ENCODE measurements at regions not wholly inside any gene's neighbourhood (a gene's known extent, or its start where the extent isn't known, plus 50 kb on each side); places are given as distances from the start of the nearest gene placed in this dataset.
"Not testable (repeated sequence)": the region's sequence is repeated elsewhere in the genome, so short reads cannot be mapped to it uniquely, and the experiment has no call there.

DNA sequence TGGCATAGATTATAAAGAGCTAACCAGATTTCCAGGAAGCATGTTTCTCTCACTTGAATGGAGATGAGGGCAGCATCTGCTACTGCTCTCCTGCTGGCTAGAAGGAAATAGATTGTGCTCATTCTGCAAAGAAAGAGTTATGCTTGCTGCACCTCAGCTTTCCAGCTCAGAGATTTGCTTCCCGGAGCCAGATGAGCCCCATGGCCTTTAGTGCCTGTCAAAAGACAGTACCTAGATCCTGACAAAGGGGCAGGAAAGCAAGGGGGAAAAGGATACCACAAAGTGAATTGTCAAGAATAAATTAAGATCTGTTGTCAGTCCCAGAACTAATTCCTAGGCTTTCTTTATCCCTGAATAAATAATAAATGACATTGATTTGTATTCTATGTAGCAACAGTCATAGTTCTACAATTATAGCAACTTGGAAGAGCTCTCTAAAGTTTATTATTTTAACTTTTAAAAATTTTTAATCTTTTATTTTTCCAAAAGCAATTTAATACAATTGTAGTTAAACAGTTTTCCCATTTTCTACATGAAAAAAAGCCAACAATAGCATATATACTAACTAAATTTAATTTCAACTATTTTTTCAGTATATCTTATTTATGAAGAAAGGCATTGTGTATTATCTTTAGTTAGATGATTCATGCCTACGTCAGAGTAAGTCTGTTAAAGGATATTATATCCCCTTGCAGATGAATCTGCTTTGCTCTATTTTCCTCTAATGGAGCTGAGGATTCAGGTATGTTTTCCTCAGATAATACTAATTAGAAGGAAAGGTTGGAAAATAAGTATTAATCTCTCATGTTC is 306.1 kb upstream of the DDI1 start:
- DNase-seq (ENCODE audit: low spot score) = no peak

DNA sequence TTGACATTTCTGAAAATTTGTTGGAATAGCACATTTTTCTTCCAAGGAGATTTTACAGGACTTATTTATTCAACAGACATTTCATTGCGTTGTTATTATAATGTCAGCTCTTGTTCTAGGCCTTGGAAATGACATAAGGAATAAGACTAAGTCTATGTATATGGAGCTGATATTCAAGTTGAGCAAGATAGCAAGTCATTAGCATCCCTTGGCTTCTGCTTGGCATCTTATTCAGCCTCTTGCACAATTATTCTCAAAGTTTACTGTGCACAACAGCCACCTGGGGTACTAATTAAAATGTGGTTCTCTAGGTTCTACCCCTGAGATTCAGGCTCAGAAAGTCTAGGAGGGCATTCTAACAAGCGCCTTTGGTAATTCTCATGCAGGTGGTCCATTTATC is 304.8 kb upstream of the DDI1 start:
- DNase-seq (ENCODE audit: low spot score) = no peak

DNA sequence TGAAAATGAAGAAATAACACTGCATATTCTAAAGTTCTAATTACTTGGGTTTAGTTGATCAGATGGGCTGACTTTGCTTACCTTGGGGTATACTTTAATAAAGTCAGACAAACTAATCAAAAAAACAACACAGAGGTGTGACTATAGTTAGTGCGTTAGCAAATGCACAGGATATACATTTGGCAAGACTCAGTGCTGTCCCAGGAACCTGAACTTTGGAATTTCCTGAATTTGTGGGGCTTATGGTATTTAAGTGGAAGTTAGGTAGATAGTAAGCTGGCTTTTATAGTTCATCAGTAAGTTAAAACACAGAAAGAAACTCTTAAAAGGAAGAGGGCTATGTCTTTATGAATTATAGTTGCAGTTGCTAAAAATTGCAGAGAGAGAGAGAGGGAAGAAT is 302.6 kb upstream of the DDI1 start:
- DNase-seq (ENCODE audit: low spot score) = no peak

DNA sequence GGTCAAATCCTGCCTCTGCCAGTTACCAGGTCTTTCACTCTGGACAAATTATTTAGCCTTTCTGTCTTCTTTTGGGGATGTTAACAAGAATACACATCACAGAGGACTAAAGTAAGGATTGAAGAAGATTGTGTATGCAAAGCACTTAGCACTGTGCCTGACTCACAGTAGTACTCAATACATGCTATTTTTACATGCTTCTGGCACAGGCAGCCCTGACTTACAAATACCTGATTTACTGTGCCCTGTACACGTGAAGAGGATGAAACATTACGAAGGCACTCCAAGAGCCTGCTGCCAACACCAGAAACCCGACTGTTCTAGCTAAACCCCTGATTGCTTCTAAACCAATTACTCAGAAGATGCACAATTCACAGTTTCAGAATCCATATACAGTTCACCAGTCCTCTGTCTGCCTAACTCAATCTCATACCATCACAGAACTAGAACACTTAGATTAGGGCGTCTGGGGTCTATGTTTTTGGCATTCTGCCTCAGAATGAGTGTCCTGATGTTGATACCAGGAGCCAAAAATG is 300.9 kb upstream of the DDI1 start:
- DNase-seq (ENCODE audit: low spot score) = no peak

DNA sequence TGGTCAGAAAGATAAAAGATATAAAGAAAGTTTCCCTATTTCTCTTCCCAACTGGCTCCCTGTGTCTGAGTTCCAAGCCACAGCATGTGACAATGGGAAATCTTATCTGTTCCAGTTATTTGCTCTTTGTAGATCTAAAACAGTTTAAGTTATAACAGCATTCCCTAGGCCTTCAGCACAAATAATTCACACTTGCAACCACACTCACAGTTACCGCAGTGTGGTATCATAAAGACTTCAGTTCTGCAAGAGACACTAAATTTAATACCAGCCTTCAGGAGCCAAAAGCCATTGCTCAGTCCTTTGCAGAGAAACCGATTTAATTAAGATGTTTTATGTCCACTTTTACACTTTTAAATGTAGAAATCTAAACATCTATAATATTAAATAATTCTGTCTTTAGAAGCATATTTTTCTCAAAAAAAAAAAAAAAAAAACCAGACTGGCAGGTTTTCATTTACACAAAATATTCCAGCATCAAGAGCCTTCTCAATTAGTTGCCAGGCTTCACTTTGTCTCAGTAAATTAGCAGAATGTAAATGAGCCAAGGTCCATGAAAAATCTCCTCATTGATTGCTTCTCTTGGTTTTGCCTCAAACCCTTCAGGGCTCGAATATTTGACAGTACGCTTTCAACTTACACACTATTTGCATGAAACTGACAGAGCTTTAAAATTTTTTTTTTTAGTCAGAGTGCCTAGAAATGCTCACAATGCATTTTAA is 300.0 kb upstream of the DDI1 start:
- no peak for DNase-seq (ENCODE audit: low spot score)

DNA sequence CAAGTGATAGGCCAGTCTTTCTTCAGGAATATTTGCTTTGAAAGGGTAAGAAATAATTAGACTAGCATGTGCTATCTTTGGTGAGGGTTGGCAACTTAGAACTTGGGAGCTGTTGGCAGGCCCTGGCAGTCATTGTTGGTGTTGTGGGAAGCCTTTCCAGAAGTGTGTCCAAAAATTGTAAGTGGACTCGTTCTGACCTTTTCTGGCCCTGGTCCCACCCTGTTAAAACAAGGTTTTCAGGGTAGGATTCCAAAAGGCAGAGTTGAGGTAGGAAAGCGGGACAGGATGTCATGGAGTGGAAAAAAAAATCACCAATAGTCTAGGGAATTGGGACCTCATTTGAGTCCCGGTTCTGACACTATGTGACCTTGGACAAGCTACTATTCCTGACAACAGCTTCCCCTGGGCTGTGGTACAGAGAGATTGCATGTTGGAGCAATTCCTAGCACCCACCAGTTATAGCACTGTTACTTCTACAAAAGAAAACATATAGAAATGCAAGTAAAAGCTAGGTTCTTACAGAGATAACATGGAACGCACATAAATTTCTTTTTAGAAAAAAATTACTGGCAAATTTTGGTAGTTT is 299.3 kb upstream of the DDI1 start:
- DNase-seq (ENCODE audit: low spot score) = no peak

DNA sequence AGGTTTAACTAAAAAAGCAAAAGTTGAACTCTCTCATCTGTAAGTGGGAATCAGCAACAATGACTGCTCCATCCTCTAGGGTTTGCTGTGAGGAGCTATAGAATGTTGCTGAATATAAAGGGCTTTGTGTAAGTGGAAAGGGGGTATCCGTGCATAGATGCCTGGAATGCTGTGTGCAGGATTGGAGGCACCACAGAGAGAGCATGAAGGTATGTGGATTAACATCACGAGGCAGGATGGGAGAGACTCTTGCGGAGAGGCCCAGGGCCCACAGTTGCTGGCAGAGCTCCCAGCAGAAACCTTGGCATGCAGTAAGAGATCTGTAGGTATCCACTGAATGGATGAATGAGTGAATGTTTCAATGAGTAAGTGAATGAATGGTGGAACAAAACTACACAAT is 298.7 kb upstream of the DDI1 start:
- DNase-seq (ENCODE audit: low spot score) = no peak

DNA sequence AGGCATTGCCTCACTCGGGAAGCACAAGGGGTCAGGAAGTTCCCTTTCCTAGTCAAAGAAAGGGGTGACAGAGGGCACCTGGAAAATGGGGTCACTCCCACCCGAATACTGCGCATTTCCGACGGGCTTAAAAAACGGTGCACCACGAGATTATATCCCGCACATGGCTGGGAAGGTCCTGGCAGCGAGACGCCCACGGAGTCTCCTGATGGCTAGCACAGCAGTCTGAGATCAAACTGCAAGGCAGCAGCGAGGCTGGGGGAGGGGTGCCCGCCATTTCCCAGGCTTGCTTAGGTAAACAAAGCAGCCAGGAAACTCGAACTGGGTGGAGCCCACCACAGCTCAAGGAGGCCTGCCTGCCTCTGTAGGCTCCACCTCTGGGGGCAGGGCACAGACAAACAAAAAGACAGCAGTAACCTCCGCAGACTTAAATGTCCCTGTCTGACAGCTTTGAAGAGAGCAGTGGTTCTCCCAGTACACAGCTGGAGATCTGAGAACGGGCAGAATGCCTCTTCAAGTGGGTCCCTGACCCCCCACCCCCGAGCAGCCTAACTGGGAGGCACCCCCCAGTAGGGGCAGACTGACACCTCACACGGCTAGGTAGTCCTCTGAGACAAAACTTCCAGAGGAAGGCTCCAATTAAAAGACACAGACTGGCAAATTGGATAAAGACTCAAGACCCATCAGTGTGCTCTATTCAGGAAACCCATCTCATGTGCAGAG is 297.2 kb upstream of the DDI1 start:
- not testable (repeated sequence) for DNase-seq (ENCODE audit: low spot score)

DNA sequence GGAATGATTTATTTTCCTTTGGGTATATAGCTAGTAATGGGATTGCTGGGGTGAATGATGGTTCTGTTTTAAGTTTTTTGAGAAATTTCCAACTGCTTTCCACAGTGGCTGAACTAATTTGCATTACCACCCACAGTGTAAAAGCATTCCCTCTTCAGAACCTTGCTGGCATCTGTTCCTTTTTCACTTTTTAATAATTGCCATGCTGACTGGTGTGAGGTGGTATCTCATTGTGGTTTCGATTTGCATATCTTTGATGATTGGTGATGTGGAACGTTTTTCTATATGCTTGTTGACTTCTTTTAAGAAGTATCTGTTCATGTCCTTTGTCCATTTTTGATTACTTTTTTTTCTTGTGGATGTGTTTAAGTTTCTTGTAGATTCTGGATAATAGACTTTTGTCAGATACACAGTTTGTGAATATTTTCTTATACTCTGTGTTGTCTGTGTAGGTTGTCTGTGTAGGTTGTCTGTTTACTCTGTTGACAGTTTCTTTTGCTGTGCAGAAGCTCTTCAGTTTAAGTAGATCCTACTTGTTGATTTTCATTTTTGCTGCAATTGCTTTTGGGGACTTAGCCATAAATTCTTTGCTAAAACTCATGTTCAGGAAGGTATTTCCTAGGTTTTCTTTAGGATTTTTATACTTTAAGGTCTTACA is 291.8 kb upstream of the DDI1 start:
- DNase-seq (ENCODE audit: low spot score) = no peak

DNA sequence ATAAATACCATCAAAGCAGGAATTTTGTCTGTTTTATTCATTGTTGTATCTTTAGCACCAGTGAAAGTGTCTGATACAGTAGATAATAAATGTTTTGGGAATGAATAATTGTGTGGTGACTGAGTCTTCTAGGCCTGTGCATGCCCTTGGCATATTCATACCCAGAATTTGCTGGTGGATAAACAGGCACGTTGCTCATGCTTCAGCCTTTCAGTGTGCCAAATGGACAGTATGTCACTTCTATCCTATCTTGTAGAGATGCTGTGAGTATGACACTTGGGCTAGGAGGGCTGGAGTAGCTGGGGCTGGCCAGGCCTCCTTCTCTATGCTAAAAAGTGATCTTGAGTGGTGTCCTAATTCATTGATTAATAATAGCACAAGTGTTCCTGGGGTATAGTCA is 287.3 kb upstream of the DDI1 start:
- no peak for DNase-seq (ENCODE audit: low spot score)

DNA sequence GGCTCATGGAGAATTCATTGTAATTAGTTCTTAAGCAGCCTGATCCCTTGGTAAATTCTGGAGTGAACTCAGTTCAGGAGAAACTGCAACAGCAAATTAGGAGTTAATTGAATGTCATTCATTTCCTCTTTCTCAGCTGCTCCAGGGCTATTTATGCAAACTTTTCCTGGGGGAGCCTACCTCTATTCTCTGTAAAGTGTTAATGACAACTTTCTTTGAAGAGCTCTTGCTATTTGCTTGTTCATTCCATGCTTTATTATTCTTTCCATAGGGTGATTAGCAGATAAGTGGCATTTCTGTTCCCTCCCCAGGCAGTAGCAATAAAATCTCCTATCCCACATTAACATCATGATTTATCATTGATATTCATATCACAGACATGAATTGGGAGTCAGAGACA is 267.6 kb upstream of the DDI1 start:
- no peak for DNase-seq (ENCODE audit: low spot score)

DNA sequence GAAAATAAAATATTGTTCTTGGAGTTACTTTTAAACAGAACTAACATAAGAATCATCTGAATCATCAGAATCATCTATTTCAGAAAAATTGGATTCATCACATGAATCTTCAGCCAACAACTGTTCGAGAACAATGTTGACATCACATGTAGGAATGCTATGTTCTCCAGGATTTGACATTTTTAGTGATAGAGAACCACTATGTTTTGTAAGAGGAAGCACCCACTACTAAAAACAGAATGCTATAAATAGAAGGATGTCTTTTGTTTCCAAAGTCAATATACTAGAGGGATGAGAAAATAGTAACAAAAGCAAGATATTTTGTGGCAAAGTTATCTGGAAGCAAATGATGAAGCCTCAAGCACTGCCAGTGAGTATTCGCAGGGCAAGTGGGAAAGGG is 263.4 kb upstream of the DDI1 start:
- no peak for DNase-seq (ENCODE audit: low spot score)

DNA sequence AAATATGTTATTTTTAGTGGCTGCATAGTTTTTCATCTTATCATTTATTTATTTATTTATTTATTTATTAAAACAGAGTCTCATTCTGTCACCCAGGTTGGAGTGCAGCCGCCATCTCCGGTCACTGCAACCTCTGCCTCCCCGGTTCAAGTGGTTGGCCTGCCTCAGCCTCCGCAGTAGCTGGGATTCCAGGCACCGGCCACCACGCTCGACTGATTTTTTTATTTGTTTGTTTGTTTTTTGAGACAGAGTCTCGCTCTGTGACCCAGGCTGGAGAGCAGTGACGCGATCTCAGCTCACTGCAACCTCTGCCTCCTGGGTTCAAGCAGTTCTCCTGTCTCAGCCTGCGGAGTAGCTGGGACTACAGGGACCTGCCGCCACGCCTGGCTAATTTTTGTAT is 262.9 kb upstream of the DDI1 start:
- DNase-seq (ENCODE audit: low spot score) = no peak

DNA sequence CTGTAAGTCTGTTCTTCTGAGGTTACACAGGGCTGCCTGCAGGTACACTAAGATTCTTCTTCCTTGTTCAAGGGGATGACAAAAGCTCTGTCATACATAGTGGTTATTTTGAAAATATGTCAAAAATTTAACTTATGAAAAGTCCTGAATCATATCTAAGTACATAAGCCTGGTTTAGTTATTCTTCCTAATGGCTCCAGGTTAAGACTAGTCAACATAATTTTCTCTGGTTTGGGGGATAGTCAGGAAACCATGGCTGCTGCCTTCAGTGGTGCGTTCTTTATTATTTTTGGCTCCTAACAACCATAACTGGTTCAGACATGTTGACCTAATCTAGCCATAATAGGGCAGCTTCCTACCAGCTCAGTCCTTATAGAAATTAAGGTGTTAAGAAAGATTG is 257.4 kb upstream of the DDI1 start:
- no peak for DNase-seq (ENCODE audit: low spot score)

DNA sequence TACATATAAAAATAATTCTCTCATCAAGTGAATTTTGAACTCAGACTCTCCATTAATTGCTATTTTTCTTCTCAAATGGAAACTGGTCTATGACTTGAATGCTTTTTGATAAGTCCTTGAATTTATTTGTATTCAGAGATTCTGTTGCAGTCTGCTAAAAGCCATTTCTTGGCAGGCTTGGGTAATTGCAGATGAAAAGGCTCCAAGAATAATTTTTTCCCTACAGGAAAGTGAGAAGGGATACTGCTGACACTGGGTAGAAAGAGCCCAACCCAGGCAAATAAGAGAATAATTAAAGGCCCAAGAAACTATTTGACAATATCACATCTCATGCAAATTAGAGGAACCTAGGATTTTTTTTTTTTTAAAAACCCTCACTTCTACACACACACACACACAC is 246.5 kb upstream of the DDI1 start:
- no peak for DNase-seq (ENCODE audit: low spot score)

DNA sequence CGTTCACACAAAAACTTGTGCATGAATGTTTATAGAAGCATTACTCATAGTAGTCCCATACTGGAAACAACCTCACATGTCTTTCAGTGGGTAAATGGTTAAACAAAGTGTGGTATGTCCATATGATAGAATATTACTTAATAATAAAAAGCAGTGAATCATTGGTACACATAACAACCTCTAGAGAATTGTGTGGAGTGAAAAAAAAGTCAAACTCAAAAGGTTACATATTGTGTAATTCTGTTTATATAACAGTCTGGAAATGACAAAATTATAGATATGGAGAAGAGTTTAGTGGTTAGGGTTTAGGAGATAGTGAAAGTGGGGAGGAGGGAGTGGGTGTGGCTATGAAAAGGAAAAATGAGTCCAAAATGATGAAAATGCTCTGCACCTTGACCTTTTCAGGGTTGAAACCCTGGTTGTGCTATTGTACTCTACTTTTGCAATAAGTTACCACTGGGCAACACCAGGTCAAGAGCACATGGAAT is 243.4 kb upstream of the DDI1 start:
- DNase-seq (ENCODE audit: low spot score) = no peak

DNA sequence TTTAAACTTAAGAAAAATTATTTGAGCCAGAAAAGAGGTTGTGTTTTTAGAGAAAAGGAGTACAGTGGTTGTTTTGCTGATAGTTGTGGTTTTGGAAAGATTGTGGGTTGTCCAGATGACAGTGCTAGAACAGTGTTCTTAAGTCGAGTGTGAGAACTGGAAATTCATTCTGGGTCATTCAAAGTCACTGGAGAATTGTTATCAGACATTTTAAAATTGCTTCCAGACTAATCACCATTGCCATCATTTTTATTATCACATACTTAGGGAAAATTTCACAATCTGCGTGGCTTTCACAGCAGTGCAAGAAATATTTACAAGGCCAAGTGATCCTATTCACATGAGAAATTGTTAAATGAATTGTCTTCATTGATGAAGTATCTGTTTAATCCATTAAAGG is 242.2 kb upstream of the DDI1 start:
- no peak for DNase-seq (ENCODE audit: low spot score)

DNA sequence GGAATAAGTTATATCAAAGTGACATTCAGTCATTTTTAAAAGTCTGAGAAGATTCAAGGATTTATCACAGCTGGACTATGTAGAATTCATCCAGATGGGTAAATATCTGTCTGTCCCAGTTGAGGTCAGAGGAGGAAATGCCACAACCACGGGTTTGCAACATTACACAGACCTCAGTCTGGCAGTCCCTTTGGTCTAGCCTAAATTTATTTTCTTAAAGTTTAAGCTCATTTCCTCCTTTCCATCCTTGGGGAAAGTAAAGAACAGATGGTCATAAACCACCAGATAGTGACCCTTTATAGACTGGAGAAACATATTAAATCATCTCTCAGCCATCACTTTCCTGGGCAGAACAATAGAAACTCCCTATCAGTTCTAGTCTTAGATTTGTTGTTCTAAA is 238.4 kb upstream of the DDI1 start:
- no peak for DNase-seq (ENCODE audit: low spot score)

DNA sequence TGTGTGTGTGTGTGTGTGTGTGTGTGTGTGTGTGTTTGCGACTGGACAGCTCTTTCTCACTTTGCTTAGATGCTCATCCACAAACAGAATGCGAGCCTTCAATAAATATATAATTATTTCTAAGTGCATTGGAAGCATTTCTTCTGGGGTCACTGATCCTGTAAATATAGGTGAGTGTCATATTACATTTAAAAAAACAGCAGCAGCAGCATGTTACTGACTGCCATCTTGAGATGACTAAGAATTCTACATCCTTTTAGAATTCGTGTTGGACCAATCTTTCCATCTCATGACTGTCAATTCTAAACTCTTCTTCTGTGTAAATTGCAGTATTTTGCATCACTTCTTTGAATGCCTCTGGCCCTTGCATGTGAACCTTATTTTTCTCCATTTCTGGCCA is 238.0 kb upstream of the DDI1 start:
- DNase-seq (ENCODE audit: low spot score) = no peak

DNA sequence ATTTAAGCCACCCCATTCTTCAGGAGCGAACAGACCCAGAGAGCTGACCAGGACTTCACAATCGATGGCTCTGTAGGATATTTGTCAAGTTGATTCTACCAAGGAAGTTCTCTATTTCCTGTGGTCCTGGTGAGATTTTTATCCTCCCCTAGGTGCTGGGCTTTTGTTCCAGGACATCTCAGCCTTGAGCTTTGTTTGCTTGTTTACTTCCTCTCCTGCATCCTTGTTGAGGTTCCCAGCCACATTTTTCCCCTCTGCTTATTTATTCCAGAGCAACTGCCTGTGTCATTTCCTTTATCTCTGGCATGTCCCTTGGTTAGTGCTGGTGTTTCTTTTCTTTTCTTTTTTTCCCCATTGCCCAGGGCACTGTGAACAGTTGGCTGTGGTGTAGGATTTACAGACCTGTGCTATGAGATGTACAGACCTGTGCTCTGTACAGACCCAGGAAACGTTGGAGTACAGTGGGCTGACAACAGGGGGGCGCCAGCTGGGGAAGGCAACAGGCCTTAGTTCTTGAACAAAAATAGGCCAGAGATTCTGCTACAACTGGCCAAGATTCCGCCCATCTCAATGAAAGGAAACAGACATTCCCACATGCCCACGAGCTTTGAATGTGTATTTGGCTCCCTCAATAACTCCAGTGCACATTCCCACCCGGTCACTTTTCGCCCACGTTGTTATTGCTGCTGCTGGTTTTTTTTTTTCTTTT is 235.9 kb upstream of the DDI1 start:
- no peak for DNase-seq (ENCODE audit: low spot score)

DNA sequence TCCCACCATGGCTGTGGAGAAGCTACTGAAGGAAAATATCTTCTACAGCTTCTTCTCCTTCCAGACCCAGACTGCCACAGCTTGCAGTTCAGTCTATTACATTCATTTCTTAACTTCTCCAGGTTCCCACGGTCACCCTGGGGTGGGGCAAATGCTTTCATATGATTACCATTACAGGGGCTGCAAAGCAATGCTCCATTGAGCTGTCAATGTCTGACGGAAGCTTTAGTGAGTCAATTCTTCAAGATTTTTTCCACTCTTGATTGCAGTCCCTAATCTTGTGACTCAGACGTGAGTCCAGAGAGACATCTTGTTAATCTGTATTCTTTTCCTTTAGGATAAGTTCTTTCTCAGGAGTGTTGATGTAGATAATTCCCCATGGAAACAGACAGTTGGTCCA is 233.4 kb upstream of the DDI1 start:
- no peak for DNase-seq (ENCODE audit: low spot score)

All from germinal center (tissue), 1 donor.